SJCRH30 (cell line): ENCODE measurements at regions not wholly inside any gene's neighbourhood (a gene's known extent, or its start where the extent isn't known, plus 50 kb on each side); places are given as distances from the start of the nearest gene placed in this dataset.
"Not testable (repeated sequence)": the region's sequence is repeated elsewhere in the genome, so short reads cannot be mapped to it uniquely, and the experiment has no call there.

ENCODE experiments used
- DNase-seq, 2 experiments: peaks; one replicate each; pipeline ENCODE4 v3.0.0-alpha.2; 2015 to 2020
- H3K27ac ChIP-seq: fragments of 250-450 bp; sonication (Bioruptor Pico); 2 replicates; pipeline ENCODE4 v1.5.1; 2020; ENCODE audit warnings: mild to moderate bottlenecking, moderate library complexity
- H3K27me3 ChIP-seq: fragments of 250-450 bp; sonication (Bioruptor Pico); 2 replicates; pipeline ENCODE4 v1.5.1; 2020; ENCODE audit warnings: mild to moderate bottlenecking, moderate library complexity
- H3K36me3 ChIP-seq: fragments of 250-450 bp; sonication (Bioruptor Pico); 2 replicates; pipeline ENCODE4 v1.5.1; 2020; ENCODE audit warnings: mild to moderate bottlenecking, moderate library complexity
- H3K4me1 ChIP-seq: fragments of 250-450 bp; sonication (Bioruptor Pico); 2 replicates; pipeline ENCODE4 v1.5.1; 2020; ENCODE audit warnings: mild to moderate bottlenecking, moderate library complexity
- H3K4me3 ChIP-seq: fragments of 250-450 bp; sonication (Bioruptor Pico); 2 replicates; pipeline ENCODE4 v1.5.1; 2020; ENCODE audit warnings: mild to moderate bottlenecking, moderate library complexity
- H3K9me3 ChIP-seq: fragments of 250-450 bp; sonication (Bioruptor Pico); replicated peaks from 2 replicates; pipeline ENCODE4 v1.5.1; 2020; ENCODE audit warnings: mild to moderate bottlenecking, moderate library complexity

GRCh38 chr16:66026211-66026610, 340.3 kb upstream of the CDH5 start:
- H3K4me3 ChIP-seq, result no peak overlapping the region
- H3K36me3 ChIP-seq, result no peaks in the 10 kb centered on the region
- peak overlapping the region; percentile 24 for H3K27ac ChIP-seq
- peaks cover 20% of the 10 kb centered on the region for H3K9me3 ChIP-seq
- H3K27me3 ChIP-seq, result no peaks in the 10 kb centered on the region
- DNase-seq, result peak; percentile 87 to 94
- H3K4me1 ChIP-seq, result peaks cover 12% of the 10 kb centered on the region

- Histone ChIP-seq H3K36me3 (no peaks in the 10 kb centered on the region), H3K4me1 (peaks cover 12% of the 10 kb centered on the region), H3K27me3 (no peaks in the 10 kb centered on the region), H3K27ac (peak overlapping the region; percentile 24), H3K9me3 (peaks cover 20% of the 10 kb centered on the region), H3K4me3 (no peak overlapping the region)
- no peak for DNase-seq
Measured at GRCh38 chr16:66025751-66026150, 340.7 kb upstream of the CDH5 start.

GRCh38 chr16:66024567-66024966, 341.9 kb upstream of the CDH5 start:
- H3K4me1 ChIP-seq, H3K4me3 ChIP-seq, DNase-seq, H3K27ac ChIP-seq, H3K27me3 ChIP-seq, H3K36me3 ChIP-seq: not testable (repeated sequence)
- H3K9me3 ChIP-seq, result peaks cover 20% of the 10 kb centered on the region

- peaks cover 5% of the 10 kb centered on the region for H3K4me1 ChIP-seq
- DNase-seq, result no peak
- no peak overlapping the region for H3K4me3 ChIP-seq
- peaks cover 20% of the 10 kb centered on the region for H3K9me3 ChIP-seq
- H3K27ac ChIP-seq, result no peak overlapping the region
- no peaks in the 10 kb centered on the region for H3K36me3 ChIP-seq
- H3K27me3 ChIP-seq, result no peaks in the 10 kb centered on the region
Measured at GRCh38 chr16:66023481-66023880, 343.0 kb upstream of the CDH5 start.

GRCh38 chr16:66020642-66021041, 345.8 kb upstream of the CDH5 start:
- Histone ChIP-seq H3K9me3 (peaks cover 18% of the 10 kb centered on the region), H3K4me1 (peaks cover under 1% of the 10 kb centered on the region), H3K36me3 (no peaks in the 10 kb centered on the region), H3K27me3 (no peaks in the 10 kb centered on the region), H3K4me3 (no peak overlapping the region), H3K27ac (no peak overlapping the region)
- no peak for DNase-seq

- H3K27ac ChIP-seq, result no peak overlapping the region
- H3K36me3 ChIP-seq, result no peaks in the 10 kb centered on the region
- H3K4me1 ChIP-seq, result no peaks in the 10 kb centered on the region
- no peak for DNase-seq
- no peak overlapping the region for H3K4me3 ChIP-seq
- H3K9me3 ChIP-seq, result peaks cover 17% of the 10 kb centered on the region
- H3K27me3 ChIP-seq, result no peaks in the 10 kb centered on the region
Measured at GRCh38 chr16:66020046-66020445, 346.4 kb upstream of the CDH5 start.

GRCh38 chr16:66019502-66019901, 347.0 kb upstream of the CDH5 start:
- DNase-seq, H3K27ac ChIP-seq, H3K4me1 ChIP-seq, H3K27me3 ChIP-seq, H3K36me3 ChIP-seq, H3K4me3 ChIP-seq: not testable (repeated sequence)
- peaks cover 12% of the 10 kb centered on the region for H3K9me3 ChIP-seq

GRCh38 chr16:66014221-66014620, 352.3 kb upstream of the CDH5 start:
- Histone ChIP-seq H3K4me3 (no peak overlapping the region), H3K4me1 (no peaks in the 10 kb centered on the region), H3K36me3 (no peaks in the 10 kb centered on the region), H3K27ac (no peak overlapping the region), H3K27me3 (no peaks in the 10 kb centered on the region), H3K9me3 (no peaks in the 10 kb centered on the region)
- DNase-seq, result no peak

- no peak overlapping the region for H3K4me3 ChIP-seq
- no peaks in the 10 kb centered on the region for H3K4me1 ChIP-seq
- H3K36me3 ChIP-seq, result no peaks in the 10 kb centered on the region
- no peak for DNase-seq
- no peaks in the 10 kb centered on the region for H3K27me3 ChIP-seq
- H3K9me3 ChIP-seq, result no peaks in the 10 kb centered on the region
- no peak overlapping the region for H3K27ac ChIP-seq
Measured at GRCh38 chr16:66013486-66013885, 353.0 kb upstream of the CDH5 start.

GRCh38 chr16:66008136-66008535, 358.4 kb upstream of the CDH5 start:
- Histone ChIP-seq H3K27ac (no peak overlapping the region), H3K9me3 (no peaks in the 10 kb centered on the region), H3K4me1 (no peaks in the 10 kb centered on the region), H3K36me3 (no peaks in the 10 kb centered on the region), H3K4me3 (no peak overlapping the region), H3K27me3 (no peaks in the 10 kb centered on the region)
- DNase-seq, result no peak

GRCh38 chr16:66007717-66008116, 358.8 kb upstream of the CDH5 start:
- H3K27ac ChIP-seq, result no peak overlapping the region
- H3K4me3 ChIP-seq, result no peak overlapping the region
- DNase-seq, result peak in 1 of 2 experiments; percentile 22
- no peaks in the 10 kb centered on the region for H3K36me3 ChIP-seq
- no peaks in the 10 kb centered on the region for H3K9me3 ChIP-seq
- H3K27me3 ChIP-seq, result no peaks in the 10 kb centered on the region
- no peaks in the 10 kb centered on the region for H3K4me1 ChIP-seq

- Histone ChIP-seq H3K36me3 (no peaks in the 10 kb centered on the region), H3K4me3 (no peak overlapping the region), H3K27ac (no peak overlapping the region), H3K27me3 (no peaks in the 10 kb centered on the region), H3K4me1 (no peaks in the 10 kb centered on the region), H3K9me3 (no peaks in the 10 kb centered on the region)
- no peak for DNase-seq
Measured at GRCh38 chr16:66006485-66006884, 360.0 kb upstream of the CDH5 start.

GRCh38 chr16:66004699-66005098, 361.8 kb upstream of the CDH5 start:
- no peaks in the 10 kb centered on the region for H3K27me3 ChIP-seq
- H3K4me1 ChIP-seq, result peaks cover 9% of the 10 kb centered on the region; the same call in 1 of the 2 replicates
- DNase-seq, result no peak
- H3K9me3 ChIP-seq, result no peaks in the 10 kb centered on the region
- H3K27ac ChIP-seq, result no peak overlapping the region
- no peak overlapping the region for H3K4me3 ChIP-seq
- H3K36me3 ChIP-seq, result no peaks in the 10 kb centered on the region

GRCh38 chr16:66003201-66003600, 363.3 kb upstream of the CDH5 start:
- H3K4me3 ChIP-seq, result no peak overlapping the region
- peaks cover 13% of the 10 kb centered on the region; the same call in 1 of the 2 replicates for H3K4me1 ChIP-seq
- H3K9me3 ChIP-seq, result no peaks in the 10 kb centered on the region
- H3K27me3 ChIP-seq, result no peaks in the 10 kb centered on the region
- H3K27ac ChIP-seq, result no peak overlapping the region
- DNase-seq, result no peak
- no peaks in the 10 kb centered on the region for H3K36me3 ChIP-seq

GRCh38 chr16:66002601-66003000, 363.9 kb upstream of the CDH5 start:
- no peak for DNase-seq
- Histone ChIP-seq H3K4me1 (peaks cover 13% of the 10 kb centered on the region; the same call in 1 of the 2 replicates), H3K27ac (no peak overlapping the region), H3K27me3 (no peaks in the 10 kb centered on the region), H3K36me3 (no peaks in the 10 kb centered on the region), H3K9me3 (no peaks in the 10 kb centered on the region), H3K4me3 (no peak overlapping the region)

- Histone ChIP-seq H3K4me3 (no peak overlapping the region), H3K4me1 (peaks cover 13% of the 10 kb centered on the region; the same call in 1 of the 2 replicates), H3K36me3 (no peaks in the 10 kb centered on the region), H3K27ac (no peak overlapping the region), H3K9me3 (no peaks in the 10 kb centered on the region), H3K27me3 (no peaks in the 10 kb centered on the region)
- no peak for DNase-seq
Measured at GRCh38 chr16:66001432-66001831, 365.1 kb upstream of the CDH5 start.
